Endothelial cell of umbilical vein (primary cell): ENCODE measurements at regions not wholly inside any gene's neighbourhood (a gene's known extent, or its start where the extent isn't known, plus 50 kb on each side); places are given as distances from the start of the nearest gene placed in this dataset.

ENCODE experiments used
- BruUV-seq: library from RNA; stranded (reverse); fragments of 400-500 nt; replicated peaks from 2 replicates; lab custom pipeline; 2021; lab: Mats Ljungman, UMichigan
- CTCF ChIA-PET: fragments of 300-600, 350-600 bp; sonication (Branson Sonifier 250); formaldehyde crosslinking; loops from one replicate; lab custom pipeline; 2021; ENCODE audit warnings: antibody characterized with exemption, inconsistent platforms; lab: Charles Lee
- POLR2A ChIA-PET: fragments of 300-600, 350-600 bp; sonication (Branson Sonifier 250); formaldehyde crosslinking; loops from one replicate; lab custom pipeline; 2021; ENCODE audit warnings: antibody characterized with exemption, inconsistent platforms; lab: Charles Lee
- DNase-seq: peaks from one replicate; pipeline ENCODE4 v3.0.0-alpha.2; 2011; ENCODE audit warnings: low read depth, low spot score
- FAIRE-seq: peaks from 2 replicates; lab custom pipeline; 2011; peaks lifted over from hg19 to GRCh38; lab: Jason Lieb, UNC
- H2AFZ ChIP-seq: 2 replicates; pipeline ENCODE4 v1.6.0; 2012; ENCODE audit warnings: low read depth, low read length, control low read depth, inconsistent platforms
- H3K27ac ChIP-seq: 2 replicates; pipeline ENCODE4 v1.5.1; 2011; ENCODE audit warnings: low read depth, mild to moderate bottlenecking, control low read depth, low read length, moderate library complexity; ENCODE audit not compliant: insufficient read depth
- H3K27me3 ChIP-seq, 2 experiments: 2 replicates each; pipeline versions ENCODE4 v1.6.0 to v1.6.1; 2011; ENCODE audit warnings: low read length in 2 of 2, mixed read lengths in 1 of 2; ENCODE audit not compliant: control insufficient read depth in 2 of 2, insufficient read depth in 2 of 2
- H3K36me3 ChIP-seq, 2 experiments: 2 replicates in 1 of 2; 3 replicates in 1 of 2; pipeline ENCODE4 v1.5.1; 2011; ENCODE audit warnings: low read length in 2 of 2, mild to moderate bottlenecking in 1 of 2, moderate library complexity in 1 of 2; ENCODE audit not compliant: control insufficient read depth in 2 of 2, insufficient read depth in 2 of 2; ENCODE audit errors: extremely low read depth in 1 of 2
- H3K4me1 ChIP-seq: 3 replicates; pipeline ENCODE4 v1.5.1; 2011; ENCODE audit warnings: mild to moderate bottlenecking, low read length; ENCODE audit not compliant: control insufficient read depth, insufficient read depth; ENCODE audit errors: extremely low read depth
- H3K4me2 ChIP-seq: 2 replicates; pipeline ENCODE4 v1.6.1; 2011; ENCODE audit warnings: low read length, control low read depth, mixed read lengths; ENCODE audit not compliant: insufficient read depth
- H3K4me3 ChIP-seq, 3 experiments: fragments of 200-600 bp in 1 of 3; sonication (generic), shearing (Covaris generic) in 1 of 3; replicated peaks in 1 of 3; 2 replicates each; pipeline ENCODE4 v1.5.1; 2011 to 2016; ENCODE audit warnings: control low read depth in 3 of 3, low read length in 3 of 3, mild to moderate bottlenecking in 2 of 3, inconsistent platforms in 1 of 3, low read depth in 1 of 3, moderate library complexity in 1 of 3; ENCODE audit not compliant: insufficient read depth in 1 of 3
- H3K79me2 ChIP-seq: 2 replicates; pipeline ENCODE4 v1.6.0; 2012; ENCODE audit warnings: low read length, inconsistent platforms; ENCODE audit not compliant: control insufficient read depth, insufficient read depth
- H3K9ac ChIP-seq: replicated peaks from 2 replicates; pipeline ENCODE3; 2011; ENCODE audit warnings: low read length, control low read depth; ENCODE audit not compliant: insufficient read depth; ENCODE audit errors: extremely low read depth
- H3K9me1 ChIP-seq: replicated peaks from 3 replicates; pipeline ENCODE4 v1.6.0; 2011; ENCODE audit warnings: mild to moderate bottlenecking, low read length; ENCODE audit not compliant: control insufficient read depth, insufficient read depth; ENCODE audit errors: extremely low read depth
- H3K9me3 ChIP-seq: replicated peaks from 2 replicates; pipeline ENCODE4 v1.5.1; 2012; ENCODE audit warnings: low read length, inconsistent platforms; ENCODE audit not compliant: control insufficient read depth, insufficient read depth
- H4K20me1 ChIP-seq: replicated peaks from 2 replicates; pipeline ENCODE3; 2011; ENCODE audit warnings: mild to moderate bottlenecking, low read length; ENCODE audit not compliant: control insufficient read depth, insufficient read depth; ENCODE audit errors: extremely low read depth
- EZH2 ChIP-seq: IDR thresholded peaks from 2 replicates; pipeline ENCODE4 v1.6.1; 2012; ENCODE audit warnings: borderline replicate concordance, low read depth, mild to moderate bottlenecking, moderate library complexity, low read length, inconsistent platforms; ENCODE audit not compliant: severe bottlenecking
- FOS ChIP-seq: IDR thresholded peaks from 2 replicates; pipeline ENCODE4 v1.6.1; 2011; ENCODE audit warnings: mild to moderate bottlenecking, low read length, moderate library complexity, borderline replicate concordance; ENCODE audit not compliant: insufficient read depth
- GATA2 ChIP-seq: IDR thresholded peaks from 2 replicates; pipeline ENCODE4 v1.7.0; 2011; ENCODE audit warnings: low read depth, mild to moderate bottlenecking, moderate library complexity, mixed read lengths, low read length; ENCODE audit not compliant: insufficient read length, insufficient read depth
- JUN ChIP-seq: IDR thresholded peaks from 2 replicates; pipeline ENCODE4 v1.6.1; 2011; ENCODE audit warnings: borderline replicate concordance, low read depth; ENCODE audit not compliant: insufficient read length, insufficient read depth
- MAX ChIP-seq: IDR thresholded peaks from 2 replicates; pipeline ENCODE4 v1.6.1; 2011; ENCODE audit not compliant: insufficient read depth, insufficient read length
- MYC ChIP-seq: IDR thresholded peaks from one replicate; pipeline ENCODE4 v1.6.1; 2011; ENCODE audit warnings: mild to moderate bottlenecking, low read depth, low read length
- POLR2A ChIP-seq: IDR thresholded peaks from 2 replicates; pipeline ENCODE4 v1.6.1; 2012; ENCODE audit warnings: low read depth, mild to moderate bottlenecking, control low read depth, low read length
- POLR2AphosphoS5 ChIP-seq: IDR thresholded peaks from 2 replicates; pipeline ENCODE4 v1.6.1; 2012; ENCODE audit warnings: low read depth, mild to moderate bottlenecking, control low read depth, low read length, moderate library complexity; ENCODE audit not compliant: insufficient read depth
- dilution Hi-C: fragments of 300-500 bp; cut with MboI; formaldehyde crosslinking; loops from one replicate; pipeline ENCODE4 v1.15.0; 2019; ENCODE audit warnings: low sequenced_read_pairs; ENCODE audit not compliant: extremely low pct_ligation_motif_present
- intact Hi-C: fragments of 100-400 bp; cut with micrococcal nuclease; formaldehyde crosslinking; loops from one replicate; pipeline ENCODE4 v1.10.0; 2022
- TF ChIP-seq, protein P1 (sequence below), 2 donors: IDR thresholded peaks; 1 replicate in 1 of 2; 2 replicates in 1 of 2; pipeline ENCODE4 v1.5.1; 2011; ENCODE audit warnings: low read length in 2 of 2, mild to moderate bottlenecking in 2 of 2, moderate library complexity in 2 of 2, control low read depth in 1 of 2, inconsistent platforms in 1 of 2, low read depth in 1 of 2; ENCODE audit not compliant: insufficient read depth in 1 of 2; ENCODE audit errors: extremely low read depth in 1 of 2

GRCh38 chr3:161977850-161978249 lies 481.2 kb downstream of the OTOL1 start:
- intact Hi-C loops (no loop called here), dilution Hi-C loops (no loop called here)
- H3K9me1 ChIP-seq: no peaks in the 10 kb centered on the region
- no peak for DNase-seq
- H3K27ac ChIP-seq: no peak overlapping the region
- H3K4me2 ChIP-seq: no peak overlapping the region
- no peak overlapping the region for H2AFZ ChIP-seq
- H3K9me3 ChIP-seq: peaks cover 5% of the 10 kb centered on the region
- H3K9ac ChIP-seq: no peak overlapping the region
- no peaks in the 10 kb centered on the region for H3K79me2 ChIP-seq
- POLR2A ChIA-PET: no interaction called here
- H4K20me1 ChIP-seq: no peaks in the 10 kb centered on the region
- no peaks in the 10 kb centered on the region for H3K27me3 ChIP-seq
- CTCF ChIA-PET: no interaction called here
- TF ChIP-seq EZH2: no peak
- TF ChIP-seq POLR2A: no peak
- TF ChIP-seq, protein P1, sequence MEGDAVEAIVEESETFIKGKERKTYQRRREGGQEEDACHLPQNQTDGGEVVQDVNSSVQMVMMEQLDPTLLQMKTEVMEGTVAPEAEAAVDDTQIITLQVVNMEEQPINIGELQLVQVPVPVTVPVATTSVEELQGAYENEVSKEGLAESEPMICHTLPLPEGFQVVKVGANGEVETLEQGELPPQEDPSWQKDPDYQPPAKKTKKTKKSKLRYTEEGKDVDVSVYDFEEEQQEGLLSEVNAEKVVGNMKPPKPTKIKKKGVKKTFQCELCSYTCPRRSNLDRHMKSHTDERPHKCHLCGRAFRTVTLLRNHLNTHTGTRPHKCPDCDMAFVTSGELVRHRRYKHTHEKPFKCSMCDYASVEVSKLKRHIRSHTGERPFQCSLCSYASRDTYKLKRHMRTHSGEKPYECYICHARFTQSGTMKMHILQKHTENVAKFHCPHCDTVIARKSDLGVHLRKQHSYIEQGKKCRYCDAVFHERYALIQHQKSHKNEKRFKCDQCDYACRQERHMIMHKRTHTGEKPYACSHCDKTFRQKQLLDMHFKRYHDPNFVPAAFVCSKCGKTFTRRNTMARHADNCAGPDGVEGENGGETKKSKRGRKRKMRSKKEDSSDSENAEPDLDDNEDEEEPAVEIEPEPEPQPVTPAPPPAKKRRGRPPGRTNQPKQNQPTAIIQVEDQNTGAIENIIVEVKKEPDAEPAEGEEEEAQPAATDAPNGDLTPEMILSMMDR (IDR thresholded peaks at IDR 0.05; ENCODE audit: extremely low read depth in 1 of 2, insufficient read depth in 1 of 2, low read depth in 1 of 2, low read length in 2 of 2): no peak
- TF ChIP-seq FOS: no peak
- no peak for TF ChIP-seq GATA2
- TF ChIP-seq POLR2AphosphoS5: no peak
- no peak for TF ChIP-seq MAX
- no peak for TF ChIP-seq JUN
- no peak for TF ChIP-seq MYC
- FAIRE-seq: no peak
- no peaks in the 10 kb centered on the region for H3K4me1 ChIP-seq
- no TSS peak for BruUV-seq
- no peaks in the 10 kb centered on the region for H3K36me3 ChIP-seq
- no peak overlapping the region for H3K4me3 ChIP-seq
